ENCODE measurements at regions not wholly inside any gene's neighbourhood (a gene's known extent, or its start where the extent isn't known, plus 50 kb on each side); places are given as distances from the start of the nearest gene placed in this dataset.

DNA sequence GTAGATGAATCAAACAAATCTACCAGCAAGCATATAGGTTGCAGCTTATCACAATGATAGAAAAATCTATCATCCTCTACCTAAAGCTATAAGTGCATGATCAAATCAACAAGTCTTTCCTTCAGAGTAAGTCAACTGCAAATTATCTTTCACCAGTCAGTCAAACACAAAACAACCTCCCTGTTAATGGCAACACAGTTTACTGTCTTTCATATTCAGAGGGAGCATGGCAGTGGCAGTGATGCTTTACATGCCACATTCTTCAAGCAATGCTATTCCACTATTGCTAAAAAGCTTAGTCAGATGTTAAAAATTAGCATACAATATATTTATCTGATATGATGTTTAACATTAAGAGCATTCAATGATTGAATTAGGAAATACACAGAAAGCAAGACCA is 245.1 kb upstream of the KLHL4 start:
- TF ChIP-seq CTCF (IDR thresholded peaks at IDR 0.05): no peak
- TF ChIP-seq POLR2A (IDR thresholded peaks at IDR 0.05): no peak
